Sigmoid colon (tissue), 6 donors: ENCODE measurements at regions not wholly inside any gene's neighbourhood (a gene's known extent, or its start where the extent isn't known, plus 50 kb on each side); places are given as distances from the start of the nearest gene placed in this dataset.

ENCODE experiments used
- DNase-seq: peaks from one replicate; pipeline ENCODE4 v3.0.0-alpha.2; 2019
- H3K27ac ChIP-seq, 4 donors: fragments of 200-600 bp; sonication (generic); one replicate each; pipeline ENCODE4 v1.5.1; 2016 to 2019; ENCODE audit warnings: mild to moderate bottlenecking in 1 of 4
- H3K27me3 ChIP-seq, 3 donors: fragments of 200-600 bp; sonication (generic); one replicate each; pipeline ENCODE4 v1.5.1; 2019; ENCODE audit warnings: mild to moderate bottlenecking in 1 of 3
- H3K36me3 ChIP-seq, 4 donors: fragments of 200-600 bp; sonication (generic); one replicate each; pipeline ENCODE4 v1.5.1; 2016 to 2019
- H3K4me1 ChIP-seq, 4 donors: fragments of 200-600 bp; sonication (generic); one replicate each; pipeline ENCODE4 v1.5.1; 2017 to 2019
- H3K4me3 ChIP-seq, 4 donors: fragments of 200-600 bp; sonication (generic); one replicate each; pipeline ENCODE4 v1.5.1; 2017 to 2019; ENCODE audit warnings: mild to moderate bottlenecking in 2 of 4, moderate library complexity in 1 of 4
- H3K9me3 ChIP-seq, 4 donors: fragments of 200-600 bp in 3 of 4; sonication (generic) in 3 of 4; one replicate each; pipeline versions ENCODE4 v1.5.1 to v1.6.1; 2013 to 2019
- EP300 ChIP-seq, 4 donors: sonication (generic); formaldehyde crosslinking; IDR thresholded peaks; one replicate each; pipeline ENCODE4 v1.6.1; 2017; ENCODE audit warnings: antibody characterized with exemption in 4 of 4
- POLR2A ChIP-seq, 2 donors: fragments of 450-650 bp; IDR thresholded peaks; one replicate each; pipeline ENCODE4 v1.6.1; 2016; ENCODE audit warnings: antibody characterized with exemption in 2 of 2, mild to moderate bottlenecking in 2 of 2, moderate library complexity in 2 of 2
- POLR2AphosphoS5 ChIP-seq, 4 donors: sonication (generic); formaldehyde crosslinking; IDR thresholded peaks; one replicate each; pipeline ENCODE4 v1.6.1; 2017; ENCODE audit warnings: antibody characterized with exemption in 4 of 4
- WGBS, 2 donors: extraction: QIAGEN DNeasy Blood & Tissue Kit; methylation state at CpG; one replicate each; pipeline ENCODE4 v1.1.7; 2013; 5-methylcytosine and 5-hydroxymethylcytosine counted together
- intact Hi-C: fragments of 100-400 bp; cut with DNase I; formaldehyde crosslinking; loops from one replicate; pipeline ENCODE4 v1.15.1; 2023
- TF ChIP-seq, protein P1 (sequence below), 4 experiments: fragments of 450-650 bp in 3 of 4; fragments of 200-600 bp in 1 of 4; IDR thresholded peaks; one replicate each; pipeline ENCODE4 v1.5.1; 2016 to 2019; ENCODE audit warnings: antibody characterized with exemption in 4 of 4, mild to moderate bottlenecking in 3 of 4, moderate library complexity in 2 of 4
- donor health status: healthy with polysubstance abuse.
- donor health status: healthy.

DNA sequence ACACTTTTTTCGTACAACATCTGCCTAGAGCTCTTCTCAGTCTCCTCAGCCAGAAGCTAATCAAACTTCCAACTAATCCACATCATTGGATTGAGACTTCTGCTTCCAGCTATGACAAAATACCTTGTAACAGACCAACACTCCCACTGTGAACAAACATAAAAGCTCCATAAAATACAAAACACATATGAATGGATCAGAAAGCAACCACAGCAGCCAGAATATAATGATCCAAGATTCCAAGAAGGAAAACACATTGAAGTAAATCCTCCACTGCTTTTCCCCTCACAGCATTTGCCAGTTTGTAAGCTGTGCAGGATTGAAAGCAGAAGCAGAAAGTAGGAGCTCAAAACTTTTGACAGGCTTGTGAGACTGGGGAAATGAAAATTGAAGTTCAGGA lies 863.2 kb downstream of the TUSC7 start:
- H3K9me3 ChIP-seq: no peaks in the 10 kb centered on the region
- no peaks in the 10 kb centered on the region for H3K4me1 ChIP-seq
- TF ChIP-seq POLR2AphosphoS5 (IDR thresholded peaks at IDR 0.05) (no peak), POLR2A (IDR thresholded peaks at IDR 0.05) (no peak)
- TF ChIP-seq, protein P1, sequence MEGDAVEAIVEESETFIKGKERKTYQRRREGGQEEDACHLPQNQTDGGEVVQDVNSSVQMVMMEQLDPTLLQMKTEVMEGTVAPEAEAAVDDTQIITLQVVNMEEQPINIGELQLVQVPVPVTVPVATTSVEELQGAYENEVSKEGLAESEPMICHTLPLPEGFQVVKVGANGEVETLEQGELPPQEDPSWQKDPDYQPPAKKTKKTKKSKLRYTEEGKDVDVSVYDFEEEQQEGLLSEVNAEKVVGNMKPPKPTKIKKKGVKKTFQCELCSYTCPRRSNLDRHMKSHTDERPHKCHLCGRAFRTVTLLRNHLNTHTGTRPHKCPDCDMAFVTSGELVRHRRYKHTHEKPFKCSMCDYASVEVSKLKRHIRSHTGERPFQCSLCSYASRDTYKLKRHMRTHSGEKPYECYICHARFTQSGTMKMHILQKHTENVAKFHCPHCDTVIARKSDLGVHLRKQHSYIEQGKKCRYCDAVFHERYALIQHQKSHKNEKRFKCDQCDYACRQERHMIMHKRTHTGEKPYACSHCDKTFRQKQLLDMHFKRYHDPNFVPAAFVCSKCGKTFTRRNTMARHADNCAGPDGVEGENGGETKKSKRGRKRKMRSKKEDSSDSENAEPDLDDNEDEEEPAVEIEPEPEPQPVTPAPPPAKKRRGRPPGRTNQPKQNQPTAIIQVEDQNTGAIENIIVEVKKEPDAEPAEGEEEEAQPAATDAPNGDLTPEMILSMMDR (IDR thresholded peaks at IDR 0.05): no peak
- H3K27ac ChIP-seq: no peak overlapping the region
- DNase-seq: no peak
- H3K27me3 ChIP-seq: no peaks in the 10 kb centered on the region
- intact Hi-C loops: no loop called here
- 83 to 84% methylated on average over 1 of the region's 1 CpG for whole genome bisulfite sequencing, 2 donors
- no peaks in the 10 kb centered on the region for H3K36me3 ChIP-seq
- H3K4me3 ChIP-seq: no peak overlapping the region

GRCh38 chr3:117580806-117581205 lies 871.2 kb downstream of the TUSC7 start:
- no peaks in the 10 kb centered on the region for H3K4me1 ChIP-seq
- H3K27me3 ChIP-seq: no peaks in the 10 kb centered on the region
- no peak for DNase-seq
- whole genome bisulfite sequencing, 2 donors: 59 to 63% methylated on average over 2 of the region's 2 CpGs
- H3K36me3 ChIP-seq: no peaks in the 10 kb centered on the region
- TF ChIP-seq, protein P1 (IDR thresholded peaks at IDR 0.05): no peak
- TF ChIP-seq POLR2A (IDR thresholded peaks at IDR 0.05): no peak
- no peak for TF ChIP-seq POLR2AphosphoS5 (IDR thresholded peaks at IDR 0.05)
- no peak for TF ChIP-seq EP300 (IDR thresholded peaks at IDR 0.05)
- H3K9me3 ChIP-seq: no peaks in the 10 kb centered on the region
- intact Hi-C loops: no loop called here
- no peak overlapping the region for H3K27ac ChIP-seq
- no peak overlapping the region for H3K4me3 ChIP-seq

DNA sequence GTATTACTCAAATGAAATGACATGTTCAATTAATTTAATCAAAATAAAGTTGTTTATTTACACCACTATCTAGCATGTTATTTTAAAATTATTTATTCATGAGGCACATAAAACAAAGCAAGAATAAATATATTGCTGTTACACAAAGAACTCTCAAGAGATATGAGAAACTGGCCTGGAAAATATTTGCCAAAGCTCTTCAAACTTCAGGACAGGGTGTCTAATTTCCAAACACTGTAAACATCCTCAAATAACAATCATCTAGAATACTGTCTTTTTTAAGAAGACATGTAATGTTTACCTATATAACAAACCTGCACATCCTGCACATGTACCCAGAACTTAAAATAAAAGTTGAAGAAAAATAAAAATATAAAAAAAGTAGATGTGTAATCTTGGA lies 876.6 kb downstream of the TUSC7 start:
- DNase-seq: no peak
- intact Hi-C loops: no loop called here
- Histone ChIP-seq H3K9me3 (no peaks in the 10 kb centered on the region), H3K27ac (no peak overlapping the region), H3K4me3 (no peak overlapping the region), H3K4me1 (no peaks in the 10 kb centered on the region), H3K27me3 (no peaks in the 10 kb centered on the region), H3K36me3 (no peaks in the 10 kb centered on the region)
- TF ChIP-seq EP300 (IDR thresholded peaks at IDR 0.05): no peak
- no peak for TF ChIP-seq POLR2A (IDR thresholded peaks at IDR 0.05)
- TF ChIP-seq, protein P1 (IDR thresholded peaks at IDR 0.05): no peak
- no peak for TF ChIP-seq POLR2AphosphoS5 (IDR thresholded peaks at IDR 0.05)

- Histone ChIP-seq H3K4me1 (no peaks in the 10 kb centered on the region), H3K27ac (no peak overlapping the region), H3K9me3 (no peaks in the 10 kb centered on the region), H3K36me3 (no peaks in the 10 kb centered on the region), H3K4me3 (no peak overlapping the region), H3K27me3 (no peaks in the 10 kb centered on the region)
- 74 to 92% methylated on average over 2 of the region's 2 CpGs for WGBS, 2 donors
- DNase-seq: no peak
- TF ChIP-seq POLR2A (IDR thresholded peaks at IDR 0.05) (no peak), POLR2AphosphoS5 (IDR thresholded peaks at IDR 0.05) (no peak), EP300 (IDR thresholded peaks at IDR 0.05) (no peak)
- TF ChIP-seq, protein P1 (IDR thresholded peaks at IDR 0.05): no peak
- intact Hi-C loops: no loop called here
These were observed 877.8 kb downstream of the TUSC7 start for GRCh38 chr3:117587416-117587815.

DNA sequence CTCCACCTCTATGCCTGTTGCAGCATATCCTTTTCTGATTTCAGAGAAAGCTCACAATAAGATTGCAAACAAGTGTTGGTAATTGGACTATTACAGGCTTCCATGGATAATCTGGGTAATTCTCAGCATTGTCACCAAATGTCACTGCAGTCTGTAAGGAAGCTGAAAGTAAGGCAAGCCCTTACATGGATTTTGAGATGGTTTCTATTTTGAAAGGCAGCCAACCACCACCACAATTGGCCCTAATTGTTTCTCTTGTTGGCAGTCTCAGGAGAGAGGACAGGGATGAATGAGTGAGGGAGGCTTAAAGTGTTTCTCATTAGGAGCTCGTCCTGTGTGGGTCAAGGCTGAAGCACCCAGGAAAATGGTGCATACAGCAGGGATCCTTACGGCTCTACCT lies 879.9 kb downstream of the TUSC7 start:
- H3K4me3 ChIP-seq: no peak overlapping the region
- TF ChIP-seq, protein P1 (IDR thresholded peaks at IDR 0.05): no peak
- TF ChIP-seq POLR2A (IDR thresholded peaks at IDR 0.05) (no peak), EP300 (IDR thresholded peaks at IDR 0.05) (no peak), POLR2AphosphoS5 (IDR thresholded peaks at IDR 0.05) (no peak)
- no peaks in the 10 kb centered on the region for H3K27me3 ChIP-seq
- no peak for DNase-seq
- intact Hi-C loops: no loop called here
- no peaks in the 10 kb centered on the region for H3K9me3 ChIP-seq
- H3K36me3 ChIP-seq: no peaks in the 10 kb centered on the region
- H3K4me1 ChIP-seq: no peaks in the 10 kb centered on the region
- WGBS, 2 donors: 59 to 81% methylated on average over 2 of the region's 2 CpGs
- H3K27ac ChIP-seq: no peak overlapping the region
